ENCODE measurements at regions not wholly inside any gene's neighbourhood (a gene's known extent, or its start where the extent isn't known, plus 50 kb on each side); places are given as distances from the start of the nearest gene placed in this dataset.

GRCh38 chr9:75651709-75652108, 238.8 kb upstream of the PCSK5 start:
- TF ChIP-seq, protein P1, sequence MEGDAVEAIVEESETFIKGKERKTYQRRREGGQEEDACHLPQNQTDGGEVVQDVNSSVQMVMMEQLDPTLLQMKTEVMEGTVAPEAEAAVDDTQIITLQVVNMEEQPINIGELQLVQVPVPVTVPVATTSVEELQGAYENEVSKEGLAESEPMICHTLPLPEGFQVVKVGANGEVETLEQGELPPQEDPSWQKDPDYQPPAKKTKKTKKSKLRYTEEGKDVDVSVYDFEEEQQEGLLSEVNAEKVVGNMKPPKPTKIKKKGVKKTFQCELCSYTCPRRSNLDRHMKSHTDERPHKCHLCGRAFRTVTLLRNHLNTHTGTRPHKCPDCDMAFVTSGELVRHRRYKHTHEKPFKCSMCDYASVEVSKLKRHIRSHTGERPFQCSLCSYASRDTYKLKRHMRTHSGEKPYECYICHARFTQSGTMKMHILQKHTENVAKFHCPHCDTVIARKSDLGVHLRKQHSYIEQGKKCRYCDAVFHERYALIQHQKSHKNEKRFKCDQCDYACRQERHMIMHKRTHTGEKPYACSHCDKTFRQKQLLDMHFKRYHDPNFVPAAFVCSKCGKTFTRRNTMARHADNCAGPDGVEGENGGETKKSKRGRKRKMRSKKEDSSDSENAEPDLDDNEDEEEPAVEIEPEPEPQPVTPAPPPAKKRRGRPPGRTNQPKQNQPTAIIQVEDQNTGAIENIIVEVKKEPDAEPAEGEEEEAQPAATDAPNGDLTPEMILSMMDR (IDR thresholded peaks at IDR 0.05): no peak
- no peak for TF ChIP-seq ZFX (IDR thresholded peaks at IDR 0.05; ENCODE audit: borderline replicate concordance)
